WERI-Rb-1 (cell line): ENCODE measurements at regions not wholly inside any gene's neighbourhood (a gene's known extent, or its start where the extent isn't known, plus 50 kb on each side); places are given as distances from the start of the nearest gene placed in this dataset.

Source experiments
- DNase-seq: peaks from one replicate; pipeline ENCODE4 v3.0.0-alpha.2; 2020
- H3K27ac ChIP-seq: fragments of 250-450 bp; sonication (Bioruptor Pico); 2 replicates; pipeline ENCODE4 v1.5.1; 2020; ENCODE audit warnings: mild to moderate bottlenecking, moderate library complexity
- H3K27me3 ChIP-seq: fragments of 250-450 bp; sonication (Bioruptor Pico); 2 replicates; pipeline ENCODE4 v1.5.1; 2021; ENCODE audit warnings: mild to moderate bottlenecking, low read depth, moderate library complexity; ENCODE audit not compliant: insufficient read depth, severe bottlenecking
- H3K36me3 ChIP-seq: fragments of 250-450 bp; sonication (Bioruptor Pico); 2 replicates; pipeline ENCODE4 v1.5.1; 2020; ENCODE audit warnings: mild to moderate bottlenecking, moderate library complexity
- H3K4me3 ChIP-seq: 2 replicates; pipeline ENCODE4 v1.5.1; 2011; ENCODE audit warnings: low read depth, mild to moderate bottlenecking, control low read depth, low read length
- H3K9me3 ChIP-seq: fragments of 250-450 bp; sonication (Bioruptor Pico); 2 replicates; pipeline ENCODE4 v1.5.1; 2021; ENCODE audit warnings: mild to moderate bottlenecking, moderate library complexity; ENCODE audit not compliant: severe bottlenecking
- CTCF ChIP-seq: IDR thresholded peaks from 2 replicates; pipeline ENCODE4 v1.5.1; 2011; ENCODE audit warnings: low read depth, mild to moderate bottlenecking, control low read depth, inconsistent platforms, low read length

- no peak for TF ChIP-seq CTCF
These were observed 185.5 kb upstream of the FGF10 start for GRCh38 chr5:44574678-44575077.

GRCh38 chr5:44568519-44568918 lies 179.3 kb upstream of the FGF10 start:
- no peak for TF ChIP-seq CTCF
- no peaks in the 10 kb centered on the region for H3K9me3 ChIP-seq
- no peaks in the 10 kb centered on the region for H3K27me3 ChIP-seq

More at GRCh38 chr5:44574678-44575077, 185.5 kb upstream of the FGF10 start:
- no peak overlapping the region for H3K4me3 ChIP-seq
- no peaks in the 10 kb centered on the region for H3K36me3 ChIP-seq
- no peaks in the 10 kb centered on the region for H3K9me3 ChIP-seq
- H3K27ac ChIP-seq = no peak overlapping the region
- H3K27me3 ChIP-seq = no peaks in the 10 kb centered on the region
- DNase-seq = no peak

GRCh38 chr5:44565902-44566301 lies 176.7 kb upstream of the FGF10 start:
- TF ChIP-seq CTCF = no peak
- DNase-seq = no peak
- H3K4me3 ChIP-seq = no peak overlapping the region

More at GRCh38 chr5:44568519-44568918, 179.3 kb upstream of the FGF10 start:
- no peak overlapping the region for H3K4me3 ChIP-seq
- no peak overlapping the region for H3K27ac ChIP-seq
- DNase-seq = no peak
- H3K36me3 ChIP-seq = no peaks in the 10 kb centered on the region

GRCh38 chr5:44565360-44565759 lies 176.1 kb upstream of the FGF10 start:
- H3K27ac ChIP-seq = no peak overlapping the region
- no peak overlapping the region for H3K4me3 ChIP-seq
- no peaks in the 10 kb centered on the region for H3K9me3 ChIP-seq
- no peak for TF ChIP-seq CTCF
- no peak for DNase-seq
- no peaks in the 10 kb centered on the region for H3K36me3 ChIP-seq
- no peaks in the 10 kb centered on the region for H3K27me3 ChIP-seq

More at GRCh38 chr5:44565902-44566301, 176.7 kb upstream of the FGF10 start:
- H3K27ac ChIP-seq = no peak overlapping the region
- no peaks in the 10 kb centered on the region for H3K36me3 ChIP-seq
- H3K9me3 ChIP-seq = no peaks in the 10 kb centered on the region
- no peaks in the 10 kb centered on the region for H3K27me3 ChIP-seq

- Histone ChIP-seq H3K9me3 (no peaks in the 10 kb centered on the region), H3K4me3 (no peak overlapping the region), H3K27ac (no peak overlapping the region), H3K36me3 (no peaks in the 10 kb centered on the region), H3K27me3 (no peaks in the 10 kb centered on the region)
- no peak for TF ChIP-seq CTCF
- no peak for DNase-seq
These were observed 157.1 kb upstream of the FGF10 start for GRCh38 chr5:44546286-44546685.

- no peaks in the 10 kb centered on the region for H3K27me3 ChIP-seq
- no peaks in the 10 kb centered on the region for H3K9me3 ChIP-seq
- no peak for DNase-seq
These were observed 154.3 kb upstream of the FGF10 start for GRCh38 chr5:44543511-44543910.

More at GRCh38 chr5:44543511-44543910, 154.3 kb upstream of the FGF10 start:
- no peak overlapping the region for H3K4me3 ChIP-seq
- no peak for TF ChIP-seq CTCF
- H3K36me3 ChIP-seq = no peaks in the 10 kb centered on the region
- H3K27ac ChIP-seq = no peak overlapping the region
